ENCODE measurements at regions not wholly inside any gene's neighbourhood (a gene's known extent, or its start where the extent isn't known, plus 50 kb on each side); places are given as distances from the start of the nearest gene placed in this dataset.

- Mint-ChIP-seq H3K4me3 (ENCODE audit: low read depth) (no peak overlapping the region), H3K4me1 (ENCODE audit: low read depth) (peaks cover 11% of the 10 kb centered on the region), H3K27me3 (peaks cover 14% of the 10 kb centered on the region), H3K27ac (no peak overlapping the region), H3K9me3 (ENCODE audit: low read depth) (no peaks in the 10 kb centered on the region), H3K36me3 (ENCODE audit: insufficient read depth) (no peaks in the 10 kb centered on the region)
- DNase-seq (ENCODE audit: low spot score, unreplicated experiment) = no peak
- TF ChIP-seq, protein P1, sequence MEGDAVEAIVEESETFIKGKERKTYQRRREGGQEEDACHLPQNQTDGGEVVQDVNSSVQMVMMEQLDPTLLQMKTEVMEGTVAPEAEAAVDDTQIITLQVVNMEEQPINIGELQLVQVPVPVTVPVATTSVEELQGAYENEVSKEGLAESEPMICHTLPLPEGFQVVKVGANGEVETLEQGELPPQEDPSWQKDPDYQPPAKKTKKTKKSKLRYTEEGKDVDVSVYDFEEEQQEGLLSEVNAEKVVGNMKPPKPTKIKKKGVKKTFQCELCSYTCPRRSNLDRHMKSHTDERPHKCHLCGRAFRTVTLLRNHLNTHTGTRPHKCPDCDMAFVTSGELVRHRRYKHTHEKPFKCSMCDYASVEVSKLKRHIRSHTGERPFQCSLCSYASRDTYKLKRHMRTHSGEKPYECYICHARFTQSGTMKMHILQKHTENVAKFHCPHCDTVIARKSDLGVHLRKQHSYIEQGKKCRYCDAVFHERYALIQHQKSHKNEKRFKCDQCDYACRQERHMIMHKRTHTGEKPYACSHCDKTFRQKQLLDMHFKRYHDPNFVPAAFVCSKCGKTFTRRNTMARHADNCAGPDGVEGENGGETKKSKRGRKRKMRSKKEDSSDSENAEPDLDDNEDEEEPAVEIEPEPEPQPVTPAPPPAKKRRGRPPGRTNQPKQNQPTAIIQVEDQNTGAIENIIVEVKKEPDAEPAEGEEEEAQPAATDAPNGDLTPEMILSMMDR (IDR thresholded peaks at IDR 0.05; ENCODE audit: unreplicated experiment) = no peak
These were observed 435.6 kb upstream of the HS6ST1 start for GRCh38 chr2:128754246-128754724.

- Mint-ChIP-seq H3K27ac (no peak overlapping the region), H3K4me1 (ENCODE audit: low read depth) (peaks cover 11% of the 10 kb centered on the region), H3K4me3 (ENCODE audit: low read depth) (no peak overlapping the region), H3K9me3 (ENCODE audit: low read depth) (peaks cover 4% of the 10 kb centered on the region), H3K36me3 (ENCODE audit: insufficient read depth) (no peaks in the 10 kb centered on the region), H3K27me3 (peaks cover 14% of the 10 kb centered on the region)
- no peak for DNase-seq (ENCODE audit: low spot score, unreplicated experiment)
- TF ChIP-seq, protein P1 (IDR thresholded peaks at IDR 0.05; ENCODE audit: unreplicated experiment) = no peak
These were observed 437.2 kb upstream of the HS6ST1 start for GRCh38 chr2:128755695-128756364.

GRCh38 chr2:128756365-128756717, 437.7 kb upstream of the HS6ST1 start:
- H3K9me3 Mint-ChIP-seq (ENCODE audit: low read depth) = peaks cover 8% of the 10 kb centered on the region

GRCh38 chr2:128765811-128766210, 447.1 kb upstream of the HS6ST1 start:
- Mint-ChIP-seq H3K27me3 (peaks cover 7% of the 10 kb centered on the region), H3K36me3 (ENCODE audit: insufficient read depth) (peaks cover 3% of the 10 kb centered on the region), H3K9me3 (ENCODE audit: low read depth) (peaks cover 35% of the 10 kb centered on the region), H3K27ac (no peak overlapping the region), H3K4me3 (ENCODE audit: low read depth) (no peak overlapping the region), H3K4me1 (ENCODE audit: low read depth) (no peaks in the 10 kb centered on the region)
- TF ChIP-seq, protein P1 (IDR thresholded peaks at IDR 0.05; ENCODE audit: unreplicated experiment) = no peak
- no peak for DNase-seq (ENCODE audit: low spot score, unreplicated experiment)

More at GRCh38 chr2:128756365-128756717, 437.7 kb upstream of the HS6ST1 start:
- no peak for DNase-seq (ENCODE audit: low spot score, unreplicated experiment)
- Mint-ChIP-seq H3K27ac (no peak overlapping the region), H3K27me3 (peaks cover 14% of the 10 kb centered on the region), H3K36me3 (ENCODE audit: insufficient read depth) (no peaks in the 10 kb centered on the region), H3K4me3 (ENCODE audit: low read depth) (no peak overlapping the region), H3K4me1 (ENCODE audit: low read depth) (peaks cover 11% of the 10 kb centered on the region)
- TF ChIP-seq, protein P1 (IDR thresholded peaks at IDR 0.05; ENCODE audit: unreplicated experiment) = no peak

DNA sequence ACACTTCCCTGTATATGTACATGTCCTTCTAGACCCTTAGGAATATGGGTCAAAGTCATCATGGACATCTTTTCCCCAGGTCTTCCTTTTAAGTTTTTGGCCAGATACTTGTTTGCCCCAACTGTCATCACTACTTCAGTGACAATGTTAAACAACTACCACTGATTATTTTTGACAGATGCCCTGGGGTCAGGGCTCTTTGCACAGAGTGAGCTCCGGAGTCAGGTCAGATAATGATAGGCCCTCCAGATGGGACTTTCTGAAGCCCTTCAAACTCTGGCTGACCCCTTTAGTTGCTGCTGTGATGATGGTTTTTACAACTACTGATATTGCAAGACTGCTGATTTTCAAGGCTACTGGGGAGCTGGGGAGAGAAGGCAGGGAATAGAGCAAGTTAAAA, 449.4 kb upstream of the HS6ST1 start:
- TF ChIP-seq, protein P1 (IDR thresholded peaks at IDR 0.05; ENCODE audit: unreplicated experiment) = no peak
- Mint-ChIP-seq H3K4me1 (ENCODE audit: low read depth) (no peaks in the 10 kb centered on the region), H3K27ac (no peak overlapping the region), H3K4me3 (ENCODE audit: low read depth) (no peak overlapping the region), H3K27me3 (peaks cover 19% of the 10 kb centered on the region), H3K36me3 (ENCODE audit: insufficient read depth) (peaks cover 3% of the 10 kb centered on the region), H3K9me3 (ENCODE audit: low read depth) (peaks cover 19% of the 10 kb centered on the region)
- DNase-seq (ENCODE audit: low spot score, unreplicated experiment) = no peak
